Mesenchymal stem cell (in vitro differentiated cells and primary cell): ENCODE measurements at regions not wholly inside any gene's neighbourhood (a gene's known extent, or its start where the extent isn't known, plus 50 kb on each side); places are given as distances from the start of the nearest gene placed in this dataset.

ENCODE experiments used
- DNase-seq: peaks from one replicate; pipeline ENCODE4 v3.0.0-alpha.2; 2013
- H2AFZ ChIP-seq: one replicate; pipeline ENCODE4 v1.6.1; 2013; ENCODE audit warnings: low read depth, mild to moderate bottlenecking, control low read depth, inconsistent platforms, low read length, moderate library complexity
- H2AK5ac ChIP-seq: 2 replicates; pipeline ENCODE4 v1.6.1; 2013; ENCODE audit warnings: low read length, moderate library complexity, mild to moderate bottlenecking, inconsistent platforms; ENCODE audit not compliant: severe bottlenecking
- H2BK120ac ChIP-seq: one replicate; pipeline ENCODE4 v1.6.1; 2013; ENCODE audit warnings: low read depth, mild to moderate bottlenecking, inconsistent platforms, low read length, moderate library complexity
- H2BK12ac ChIP-seq, 2 experiments: one replicate each; pipeline ENCODE4 v1.6.1; 2013; ENCODE audit warnings: inconsistent platforms in 2 of 2, low read length in 2 of 2, mild to moderate bottlenecking in 2 of 2, moderate library complexity in 2 of 2, control low read depth in 1 of 2
- H2BK15ac ChIP-seq: one replicate; pipeline ENCODE4 v1.6.1; 2013; ENCODE audit warnings: mild to moderate bottlenecking, low read depth, inconsistent platforms; ENCODE audit not compliant: poor library complexity, severe bottlenecking
- H2BK5ac ChIP-seq: 2 replicates; pipeline ENCODE4 v1.6.1; 2013; ENCODE audit warnings: low read depth, mild to moderate bottlenecking, low read length, control low read depth, inconsistent platforms; ENCODE audit not compliant: poor library complexity, severe bottlenecking
- H3K14ac ChIP-seq, 2 experiments: one replicate each; pipeline ENCODE4 v1.6.1; 2013; ENCODE audit warnings: inconsistent platforms in 2 of 2, low read length in 2 of 2, control low read depth in 1 of 2, mild to moderate bottlenecking in 1 of 2, moderate library complexity in 1 of 2
- H3K18ac ChIP-seq, 2 experiments: one replicate each; pipeline ENCODE4 v1.6.1; 2013; ENCODE audit warnings: inconsistent platforms in 2 of 2, low read length in 2 of 2, control low read depth in 1 of 2, low read depth in 1 of 2, mild to moderate bottlenecking in 1 of 2
- H3K23ac ChIP-seq, 2 experiments: one replicate each; pipeline ENCODE4 v1.6.1; 2013; ENCODE audit warnings: inconsistent platforms in 2 of 2, low read length in 2 of 2, mild to moderate bottlenecking in 2 of 2, moderate library complexity in 2 of 2, control low read depth in 1 of 2
- H3K27ac ChIP-seq: 2 replicates; pipeline ENCODE4 v1.5.1; 2013; ENCODE audit warnings: mild to moderate bottlenecking, moderate library complexity, low read length, control low read depth, inconsistent platforms; ENCODE audit not compliant: poor library complexity, severe bottlenecking
- H3K27me3 ChIP-seq, 2 experiments: 2 replicates each; pipeline versions ENCODE4 v1.6.1 to v1.7.0; 2013; ENCODE audit warnings: low read length in 2 of 2, mild to moderate bottlenecking in 2 of 2, moderate library complexity in 2 of 2, control low read depth in 1 of 2, inconsistent platforms in 1 of 2; ENCODE audit not compliant: control insufficient read depth in 1 of 2, insufficient read depth in 1 of 2
- H3K36me3 ChIP-seq, 2 experiments: 2 replicates each; pipeline versions ENCODE4 v1.6.1 to v1.7.0; 2013; ENCODE audit warnings: low read length in 2 of 2, control low read depth in 1 of 2, inconsistent platforms in 1 of 2, low read depth in 1 of 2, mild to moderate bottlenecking in 1 of 2; ENCODE audit not compliant: insufficient read depth in 2 of 2, control insufficient read depth in 1 of 2
- H3K4ac ChIP-seq, 2 experiments: one replicate each; pipeline ENCODE4 v1.6.1; 2013; ENCODE audit warnings: inconsistent platforms in 2 of 2, low read length in 2 of 2, mild to moderate bottlenecking in 2 of 2, moderate library complexity in 2 of 2, control low read depth in 1 of 2, low read depth in 1 of 2
- H3K4me1 ChIP-seq: 2 replicates; pipeline ENCODE4 v1.6.1; 2013; ENCODE audit warnings: low read depth, low read length, control low read depth; ENCODE audit not compliant: control insufficient read depth, insufficient read depth
- H3K4me2 ChIP-seq: 2 replicates; pipeline ENCODE4 v1.6.1; 2013; ENCODE audit warnings: low read length, mild to moderate bottlenecking, inconsistent platforms; ENCODE audit not compliant: poor library complexity, severe bottlenecking
- H3K4me3 ChIP-seq, 2 experiments: 2 replicates each; pipeline versions ENCODE4 v1.5.1 to v1.7.0; 2013; ENCODE audit warnings: low read length in 2 of 2, mild to moderate bottlenecking in 2 of 2, control low read depth in 1 of 2, low read depth in 1 of 2; ENCODE audit not compliant: insufficient read depth in 1 of 2
- H3K79me1 ChIP-seq: replicated peaks from 2 replicates; pipeline ENCODE4 v1.6.1; 2013; ENCODE audit warnings: mild to moderate bottlenecking, control low read depth, low read length, inconsistent platforms; ENCODE audit not compliant: poor library complexity, severe bottlenecking
- H3K9ac ChIP-seq: 2 replicates; pipeline ENCODE4 v1.7.0; 2013; ENCODE audit warnings: mild to moderate bottlenecking, low read length, moderate library complexity
- H3K9me3 ChIP-seq: 2 replicates; pipeline ENCODE4 v1.7.0; 2013; ENCODE audit warnings: mild to moderate bottlenecking, low read length; ENCODE audit not compliant: control insufficient read depth
- H4K8ac ChIP-seq: one replicate; pipeline ENCODE4 v1.6.1; 2013; ENCODE audit warnings: inconsistent platforms, mild to moderate bottlenecking, low read length, moderate library complexity
- H4K91ac ChIP-seq: one replicate; pipeline ENCODE4 v1.6.1; 2013; ENCODE audit warnings: mild to moderate bottlenecking, low read length, inconsistent platforms
- WGBS: methylation state at CpG from one replicate; pipeline ENCODE4 v1.1.7; 2013; ENCODE audit warnings: mixed read lengths; 5-methylcytosine and 5-hydroxymethylcytosine counted together

DNA sequence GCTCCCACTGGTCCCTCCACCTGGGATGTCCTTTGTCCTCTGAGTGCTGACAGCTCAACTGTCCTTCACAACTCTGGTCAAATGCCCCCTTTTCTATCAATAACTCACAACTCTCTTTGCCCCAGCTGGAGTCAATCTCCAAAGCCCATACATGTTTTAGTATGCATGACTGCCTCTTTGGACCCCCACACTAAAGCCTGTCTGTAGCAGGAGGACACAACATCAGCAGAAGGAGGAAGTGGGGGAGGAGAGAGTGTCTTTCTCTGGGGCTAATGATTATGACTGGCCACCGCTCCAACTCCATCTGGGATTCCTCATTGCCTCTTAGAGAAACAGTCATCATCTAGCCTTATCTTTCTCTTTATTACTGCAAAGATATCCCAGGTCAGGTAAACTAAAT is 186.6 kb upstream of the FGGY start:
- Histone ChIP-seq H2BK15ac (no peak overlapping the region), H2AK5ac (peak overlapping the region; percentile 82), H3K14ac (no peak overlapping the region), H3K36me3 (no peaks in the 10 kb centered on the region), H3K23ac (no peak overlapping the region), H3K79me1 (no peaks in the 10 kb centered on the region), H3K9ac (no peak overlapping the region), H3K18ac (no peak overlapping the region), H3K9me3 (no peaks in the 10 kb centered on the region), H3K4me2 (no peak overlapping the region), H2BK5ac (no peak overlapping the region), H2BK120ac (no peak overlapping the region), H3K4me3 (no peak overlapping the region), H3K27me3 (no peaks in the 10 kb centered on the region), H4K8ac (no peak overlapping the region), H3K4me1 (peaks cover 10% of the 10 kb centered on the region), H3K27ac (no peak overlapping the region), H3K4ac (no peak overlapping the region), H2BK12ac (peak overlapping the region in 1 of 2 experiments; percentile 52), H2AFZ (no peak overlapping the region), H4K91ac (no peak overlapping the region)
- 92% methylated on average over 1 of the region's 1 CpG for WGBS
- no peak for DNase-seq

- H3K79me1 ChIP-seq, result no peaks in the 10 kb centered on the region
Observed at GRCh38 chr1:59113876-59114457, 182.9 kb upstream of the FGGY start.

GRCh38 chr1:59115865-59116264 is 181.0 kb upstream of the FGGY start:
- no peaks in the 10 kb centered on the region for H3K79me1 ChIP-seq
- H2BK5ac ChIP-seq, result no peak overlapping the region
- H3K4me3 ChIP-seq, result no peak overlapping the region
- no peaks in the 10 kb centered on the region for H3K27me3 ChIP-seq
- peaks cover 3% of the 10 kb centered on the region for H3K4me1 ChIP-seq
- H2BK12ac ChIP-seq, result no peak overlapping the region
- H3K4ac ChIP-seq, result no peak overlapping the region
- no peaks in the 10 kb centered on the region for H3K36me3 ChIP-seq
- H3K9ac ChIP-seq, result no peak overlapping the region
- no peak overlapping the region for H3K18ac ChIP-seq
- H4K8ac ChIP-seq, result no peak overlapping the region
- H3K4me2 ChIP-seq, result no peak overlapping the region
- no peaks in the 10 kb centered on the region for H3K9me3 ChIP-seq
- no peak overlapping the region for H3K23ac ChIP-seq
- WGBS, result 56% methylated on average over 1 of the region's 2 CpGs
- H3K27ac ChIP-seq, result no peak overlapping the region
- H2BK120ac ChIP-seq, result no peak overlapping the region
- DNase-seq, result no peak
- H3K14ac ChIP-seq, result no peak overlapping the region
- no peak overlapping the region for H2BK15ac ChIP-seq
- H2AK5ac ChIP-seq, result no peak overlapping the region
- H4K91ac ChIP-seq, result no peak overlapping the region
- no peak overlapping the region for H2AFZ ChIP-seq

More at GRCh38 chr1:59113876-59114457, 182.9 kb upstream of the FGGY start:
- H3K27me3 ChIP-seq, result no peaks in the 10 kb centered on the region
- no peak overlapping the region for H2BK120ac ChIP-seq
- no peak overlapping the region for H3K18ac ChIP-seq
- no peak overlapping the region for H3K9ac ChIP-seq
- no peak overlapping the region for H3K4ac ChIP-seq
- no peak overlapping the region for H4K8ac ChIP-seq
- DNase-seq, result no peak
- H3K23ac ChIP-seq, result no peak overlapping the region
- H2BK5ac ChIP-seq, result peak overlapping the region; percentile 96
- no peak overlapping the region for H2AFZ ChIP-seq
- H3K27ac ChIP-seq, result peak overlapping the region; percentile 95
- no peak overlapping the region for H2BK15ac ChIP-seq
- H3K9me3 ChIP-seq, result no peaks in the 10 kb centered on the region
- H3K4me3 ChIP-seq, result no peak overlapping the region
- H2BK12ac ChIP-seq, result no peak overlapping the region
- peak overlapping the region; percentile 99 for H2AK5ac ChIP-seq
- H3K14ac ChIP-seq, result no peak overlapping the region
- H3K4me1 ChIP-seq, result peaks cover 6% of the 10 kb centered on the region
- WGBS, result 61% methylated on average over 1 of the region's 1 CpG
- H3K4me2 ChIP-seq, result no peak overlapping the region
- no peaks in the 10 kb centered on the region for H3K36me3 ChIP-seq
- H4K91ac ChIP-seq, result no peak overlapping the region

DNA sequence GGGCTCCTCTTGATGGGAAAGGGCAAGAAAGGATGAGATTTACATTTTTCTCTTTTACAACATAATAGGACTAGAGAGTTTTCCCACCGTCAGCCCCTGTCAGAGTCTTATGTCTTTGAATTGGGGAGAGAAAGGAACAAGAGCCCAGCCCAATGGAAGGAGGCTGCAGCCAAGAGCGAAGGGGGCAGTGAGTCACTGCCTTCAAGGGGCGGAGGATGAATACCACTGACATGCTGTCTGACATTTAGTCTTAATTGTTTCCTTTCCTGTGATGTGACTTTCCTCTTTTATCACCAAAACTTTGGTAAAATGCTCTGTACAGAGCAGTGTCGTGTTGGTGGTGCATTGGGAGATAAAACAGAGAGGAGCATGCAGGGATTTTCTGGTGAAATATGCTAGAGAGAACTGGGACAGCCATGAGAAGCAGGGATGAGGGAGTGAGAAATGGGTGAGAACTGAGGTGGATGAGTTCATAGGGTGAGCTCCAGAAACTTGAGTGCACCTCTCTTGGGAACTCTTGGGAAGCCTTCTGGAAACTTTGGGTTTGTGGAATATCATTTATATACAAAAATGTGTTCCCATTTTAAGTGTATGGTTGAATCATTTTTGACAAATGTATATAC is 179.9 kb upstream of the FGGY start:
- Histone ChIP-seq H3K23ac (no peak overlapping the region), H3K27me3 (no peaks in the 10 kb centered on the region), H3K18ac (no peak overlapping the region), H2AFZ (no peak overlapping the region), H3K4me1 (peaks cover 3% of the 10 kb centered on the region), H3K4me2 (no peak overlapping the region), H2BK15ac (no peak overlapping the region), H4K91ac (no peak overlapping the region), H4K8ac (no peak overlapping the region), H3K27ac (no peak overlapping the region), H3K4me3 (peak overlapping the region in 1 of 2 experiments; percentile 7), H2BK12ac (no peak overlapping the region), H2BK120ac (no peak overlapping the region), H2AK5ac (no peak overlapping the region), H3K36me3 (no peaks in the 10 kb centered on the region), H3K4ac (no peak overlapping the region), H2BK5ac (no peak overlapping the region), H3K9me3 (no peaks in the 10 kb centered on the region), H3K14ac (no peak overlapping the region), H3K79me1 (no peaks in the 10 kb centered on the region), H3K9ac (no peak overlapping the region)
- peak; percentile 66 for DNase-seq
- WGBS, result 3% methylated on average over 4 of the region's 4 CpGs
